WERI-Rb-1 (cell line): ENCODE measurements at regions not wholly inside any gene's neighbourhood (a gene's known extent, or its start where the extent isn't known, plus 50 kb on each side); places are given as distances from the start of the nearest gene placed in this dataset.

Experiments
- DNase-seq: peaks from one replicate; pipeline ENCODE4 v3.0.0-alpha.2; 2020
- H3K27ac ChIP-seq: fragments of 250-450 bp; sonication (Bioruptor Pico); 2 replicates; pipeline ENCODE4 v1.5.1; 2020; ENCODE audit warnings: mild to moderate bottlenecking, moderate library complexity
- H3K27me3 ChIP-seq: fragments of 250-450 bp; sonication (Bioruptor Pico); 2 replicates; pipeline ENCODE4 v1.5.1; 2021; ENCODE audit warnings: mild to moderate bottlenecking, low read depth, moderate library complexity; ENCODE audit not compliant: insufficient read depth, severe bottlenecking
- H3K36me3 ChIP-seq: fragments of 250-450 bp; sonication (Bioruptor Pico); 2 replicates; pipeline ENCODE4 v1.5.1; 2020; ENCODE audit warnings: mild to moderate bottlenecking, moderate library complexity
- H3K4me3 ChIP-seq: 2 replicates; pipeline ENCODE4 v1.5.1; 2011; ENCODE audit warnings: low read depth, mild to moderate bottlenecking, control low read depth, low read length
- H3K9me3 ChIP-seq: fragments of 250-450 bp; sonication (Bioruptor Pico); 2 replicates; pipeline ENCODE4 v1.5.1; 2021; ENCODE audit warnings: mild to moderate bottlenecking, moderate library complexity; ENCODE audit not compliant: severe bottlenecking
- CTCF ChIP-seq: IDR thresholded peaks from 2 replicates; pipeline ENCODE4 v1.5.1; 2011; ENCODE audit warnings: low read depth, mild to moderate bottlenecking, control low read depth, inconsistent platforms, low read length

- no peak for TF ChIP-seq CTCF
These were observed 120.5 kb downstream of the SIK1 start for GRCh38 chr21:43306391-43306790.

DNA sequence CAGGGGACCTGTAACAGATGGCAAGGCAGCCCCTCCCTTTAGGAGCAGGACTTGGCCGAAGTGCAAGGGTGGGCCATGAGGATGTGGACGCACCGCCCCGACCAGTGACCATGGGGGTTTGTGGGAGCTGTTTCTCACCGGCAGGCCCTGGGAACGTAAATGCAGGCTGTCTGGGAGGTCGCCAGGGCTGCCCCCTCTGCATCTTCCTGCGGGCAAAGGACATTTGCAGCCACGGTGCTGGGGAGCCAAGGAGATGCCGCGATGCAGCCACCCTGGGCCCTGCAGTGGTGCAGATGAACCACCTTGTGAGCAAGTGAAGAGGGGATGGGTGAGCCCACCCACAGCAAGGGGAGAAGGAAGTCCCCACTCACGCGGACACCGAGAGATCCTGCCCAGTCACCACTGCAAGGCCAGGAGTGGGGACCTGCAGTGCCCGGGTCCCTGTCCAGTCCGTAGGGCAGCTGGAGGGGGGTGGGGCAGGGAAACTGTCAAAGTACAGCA, 121.1 kb downstream of the SIK1 start:
- H3K9me3 ChIP-seq: no peaks in the 10 kb centered on the region
- H3K27me3 ChIP-seq: no peaks in the 10 kb centered on the region
- no peak for DNase-seq
- no peaks in the 10 kb centered on the region for H3K36me3 ChIP-seq
- H3K4me3 ChIP-seq: no peak overlapping the region
- H3K27ac ChIP-seq: no peak overlapping the region
- TF ChIP-seq CTCF: no peak

More at GRCh38 chr21:43306391-43306790, 120.5 kb downstream of the SIK1 start:
- H3K9me3 ChIP-seq: no peaks in the 10 kb centered on the region
- H3K27me3 ChIP-seq: no peaks in the 10 kb centered on the region
- H3K4me3 ChIP-seq: no peak overlapping the region
- no peak for DNase-seq
- no peak overlapping the region for H3K27ac ChIP-seq
- H3K36me3 ChIP-seq: no peaks in the 10 kb centered on the region

GRCh38 chr21:43305336-43305665, 121.6 kb downstream of the SIK1 start:
- Histone ChIP-seq H3K9me3 (no peaks in the 10 kb centered on the region), H3K36me3 (no peaks in the 10 kb centered on the region), H3K27me3 (no peaks in the 10 kb centered on the region), H3K27ac (no peak overlapping the region), H3K4me3 (no peak overlapping the region)
- TF ChIP-seq CTCF: no peak
- no peak for DNase-seq

GRCh38 chr21:43304621-43305335, 122.2 kb downstream of the SIK1 start:
- DNase-seq: no peak
- no peaks in the 10 kb centered on the region for H3K9me3 ChIP-seq
- no peaks in the 10 kb centered on the region for H3K36me3 ChIP-seq
- H3K4me3 ChIP-seq: no peak overlapping the region
- no peak overlapping the region for H3K27ac ChIP-seq
- TF ChIP-seq CTCF: no peak
- no peaks in the 10 kb centered on the region for H3K27me3 ChIP-seq

DNA sequence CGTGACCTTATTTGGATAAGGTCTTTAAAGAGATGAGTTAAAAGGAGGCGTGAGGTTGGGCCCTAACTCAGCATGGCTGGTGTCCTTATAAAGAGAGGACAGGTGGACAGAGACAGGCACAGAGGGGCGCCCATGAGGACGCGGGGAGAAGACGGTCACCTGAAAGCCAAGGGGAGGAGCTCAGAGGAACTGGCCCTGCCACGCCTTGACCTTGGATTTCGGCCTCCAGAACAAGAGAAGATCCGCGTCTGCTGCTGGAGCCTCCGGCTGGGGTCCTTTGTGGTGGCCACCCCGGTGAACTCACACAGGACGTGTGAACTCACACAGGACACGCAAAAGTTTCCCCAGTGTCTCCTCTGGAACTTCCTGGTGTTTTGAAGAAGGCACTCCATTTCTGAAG, 122.7 kb downstream of the SIK1 start:
- Histone ChIP-seq H3K9me3 (no peaks in the 10 kb centered on the region), H3K27me3 (no peaks in the 10 kb centered on the region), H3K4me3 (no peak overlapping the region), H3K27ac (no peak overlapping the region), H3K36me3 (no peaks in the 10 kb centered on the region)
- DNase-seq: no peak
- no peak for TF ChIP-seq CTCF
